ENCODE measurements at regions not wholly inside any gene's neighbourhood (a gene's known extent, or its start where the extent isn't known, plus 50 kb on each side); places are given as distances from the start of the nearest gene placed in this dataset.

DNA sequence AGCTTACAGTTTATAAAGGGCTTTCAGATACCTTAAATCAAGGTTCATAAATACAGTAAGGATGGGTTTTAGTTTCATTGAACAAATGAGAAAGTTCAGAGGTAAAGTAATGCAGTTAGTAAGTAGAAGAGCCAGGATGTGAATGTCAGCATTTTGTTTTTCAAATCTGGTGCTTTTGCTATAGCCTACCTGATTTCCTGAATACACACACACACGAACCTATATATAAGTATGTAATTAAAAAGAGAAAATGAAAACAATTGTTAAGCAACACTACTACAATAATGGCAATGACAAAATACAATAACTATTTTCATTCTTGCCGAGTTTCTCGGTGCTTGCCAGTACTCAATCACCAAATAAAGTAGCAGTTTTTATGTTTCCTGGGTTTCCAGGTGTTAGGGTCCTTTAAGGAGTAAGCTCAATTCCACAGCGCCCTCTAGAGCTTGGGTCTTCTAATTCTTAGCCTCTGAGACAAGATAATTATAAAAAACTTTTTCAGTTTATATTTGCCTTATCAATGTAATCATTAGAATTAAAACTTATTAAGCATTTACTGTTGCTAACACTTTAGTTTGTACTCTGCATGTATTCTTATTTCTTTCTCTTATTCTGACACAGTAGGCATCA, 512.9 kb upstream of the ACVR2A start:
- no peak for FAIRE-seq
- Histone ChIP-seq H2AFZ (ENCODE audit: low read depth, low read length) (no peak overlapping the region), H3K9me3 (ENCODE audit: insufficient read depth, low read depth, low read length) (no peaks in the 10 kb centered on the region), H3K79me2 (ENCODE audit: insufficient read depth, low read length) (no peaks in the 10 kb centered on the region), H3K4me2 (ENCODE audit: low read length) (no peak overlapping the region), H3K27me3 (ENCODE audit: insufficient read depth, low read length) (no peaks in the 10 kb centered on the region), H3K4me3 (ENCODE audit: insufficient read depth, low read depth, low read length) (no peak overlapping the region), H3K36me3 (ENCODE audit: insufficient read depth, low read length) (no peaks in the 10 kb centered on the region), H3K27ac (ENCODE audit: low read depth, low read length) (no peak overlapping the region), H4K20me1 (ENCODE audit: insufficient read depth, low read length) (no peaks in the 10 kb centered on the region), H3K9ac (ENCODE audit: low read length) (no peak overlapping the region), H3K4me1 (ENCODE audit: insufficient read depth, low read length) (no peaks in the 10 kb centered on the region)
- H3K27me3 Mint-ChIP-seq (ENCODE audit: low read depth, unreplicated experiment): no peaks in the 10 kb centered on the region
- DNase-seq (ENCODE audit: low read depth): peak; percentile 14
- TF ChIP-seq, protein P1, sequence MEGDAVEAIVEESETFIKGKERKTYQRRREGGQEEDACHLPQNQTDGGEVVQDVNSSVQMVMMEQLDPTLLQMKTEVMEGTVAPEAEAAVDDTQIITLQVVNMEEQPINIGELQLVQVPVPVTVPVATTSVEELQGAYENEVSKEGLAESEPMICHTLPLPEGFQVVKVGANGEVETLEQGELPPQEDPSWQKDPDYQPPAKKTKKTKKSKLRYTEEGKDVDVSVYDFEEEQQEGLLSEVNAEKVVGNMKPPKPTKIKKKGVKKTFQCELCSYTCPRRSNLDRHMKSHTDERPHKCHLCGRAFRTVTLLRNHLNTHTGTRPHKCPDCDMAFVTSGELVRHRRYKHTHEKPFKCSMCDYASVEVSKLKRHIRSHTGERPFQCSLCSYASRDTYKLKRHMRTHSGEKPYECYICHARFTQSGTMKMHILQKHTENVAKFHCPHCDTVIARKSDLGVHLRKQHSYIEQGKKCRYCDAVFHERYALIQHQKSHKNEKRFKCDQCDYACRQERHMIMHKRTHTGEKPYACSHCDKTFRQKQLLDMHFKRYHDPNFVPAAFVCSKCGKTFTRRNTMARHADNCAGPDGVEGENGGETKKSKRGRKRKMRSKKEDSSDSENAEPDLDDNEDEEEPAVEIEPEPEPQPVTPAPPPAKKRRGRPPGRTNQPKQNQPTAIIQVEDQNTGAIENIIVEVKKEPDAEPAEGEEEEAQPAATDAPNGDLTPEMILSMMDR (IDR thresholded peaks at IDR 0.05; ENCODE audit: insufficient read depth, low read depth, low read length): peak; percentile 41
- TF ChIP-seq EZH2 (IDR thresholded peaks at IDR 0.05; ENCODE audit: insufficient read depth, low read length): no peak
- H3K4me3 Mint-ChIP-seq (ENCODE audit: unreplicated experiment): no peak overlapping the region
- H3K4me1 Mint-ChIP-seq (ENCODE audit: low read depth, unreplicated experiment): no peaks in the 10 kb centered on the region
- H3K27ac Mint-ChIP-seq (ENCODE audit: unreplicated experiment): no peak overlapping the region
- no peaks in the 10 kb centered on the region for H3K36me3 Mint-ChIP-seq (ENCODE audit: low read depth, unreplicated experiment)
- H3K9me3 Mint-ChIP-seq (ENCODE audit: unreplicated experiment): no peaks in the 10 kb centered on the region

DNA sequence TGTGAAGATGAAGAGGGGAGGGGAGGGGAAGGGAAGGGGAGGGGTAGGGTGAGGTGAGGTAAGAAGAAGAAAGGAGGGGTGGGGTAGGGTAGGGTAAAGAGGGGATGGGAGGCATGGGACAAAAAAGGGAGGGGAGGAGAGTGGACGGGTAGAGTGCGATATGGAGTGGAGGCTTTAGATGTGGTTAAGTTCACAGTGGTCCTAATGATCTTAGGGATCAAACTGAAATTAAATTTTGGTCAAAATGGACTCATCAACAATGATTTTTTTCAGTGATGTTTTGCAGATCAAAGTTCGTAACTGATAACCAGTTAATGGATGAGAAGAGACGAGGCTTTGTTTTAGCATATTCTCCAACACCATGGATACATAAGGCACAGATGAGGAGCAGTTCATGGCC, 513.9 kb upstream of the ACVR2A start:
- Histone ChIP-seq H3K4me2 (ENCODE audit: low read length) (no peak overlapping the region), H2AFZ (ENCODE audit: low read depth, low read length) (no peak overlapping the region), H3K9me3 (ENCODE audit: insufficient read depth, low read depth, low read length) (no peaks in the 10 kb centered on the region), H3K27ac (ENCODE audit: low read depth, low read length) (no peak overlapping the region), H3K36me3 (ENCODE audit: insufficient read depth, low read length) (no peaks in the 10 kb centered on the region), H3K4me1 (ENCODE audit: insufficient read depth, low read length) (no peaks in the 10 kb centered on the region), H3K4me3 (ENCODE audit: insufficient read depth, low read depth, low read length) (no peak overlapping the region), H4K20me1 (ENCODE audit: insufficient read depth, low read length) (no peaks in the 10 kb centered on the region), H3K9ac (ENCODE audit: low read length) (no peak overlapping the region), H3K27me3 (ENCODE audit: insufficient read depth, low read length) (no peaks in the 10 kb centered on the region), H3K79me2 (ENCODE audit: insufficient read depth, low read length) (no peaks in the 10 kb centered on the region)
- Mint-ChIP-seq H3K36me3 (ENCODE audit: low read depth, unreplicated experiment) (no peaks in the 10 kb centered on the region), H3K4me1 (ENCODE audit: low read depth, unreplicated experiment) (no peaks in the 10 kb centered on the region), H3K27ac (ENCODE audit: unreplicated experiment) (no peak overlapping the region), H3K9me3 (ENCODE audit: unreplicated experiment) (no peaks in the 10 kb centered on the region), H3K27me3 (ENCODE audit: low read depth, unreplicated experiment) (no peaks in the 10 kb centered on the region), H3K4me3 (ENCODE audit: unreplicated experiment) (no peak overlapping the region)
- no peak for TF ChIP-seq EZH2 (IDR thresholded peaks at IDR 0.05; ENCODE audit: insufficient read depth, low read length)
- TF ChIP-seq, protein P1 (IDR thresholded peaks at IDR 0.05; ENCODE audit: insufficient read depth, low read depth, low read length): no peak
- DNase-seq (ENCODE audit: low read depth) (no peak), FAIRE-seq (no peak)

DNA sequence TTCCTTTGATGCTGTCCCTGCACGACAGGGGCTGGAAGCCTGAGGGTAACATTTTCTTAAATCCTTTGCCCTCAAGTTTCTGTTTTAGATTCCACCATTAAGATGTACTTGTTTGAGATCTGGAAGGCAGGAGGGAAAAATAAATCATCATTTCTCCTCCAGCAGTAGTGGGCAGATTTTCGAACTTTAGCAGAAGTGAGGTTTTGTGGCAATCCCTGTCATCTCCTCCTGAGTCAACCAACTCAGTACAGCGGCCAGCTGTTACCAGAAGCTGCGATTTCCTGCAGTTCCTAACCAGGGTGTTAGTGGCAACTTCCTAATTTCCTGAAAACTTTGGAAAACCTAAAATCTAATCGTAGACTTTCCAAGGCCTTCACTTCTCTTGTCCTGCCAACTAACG, 517.2 kb upstream of the ACVR2A start:
- Histone ChIP-seq H3K27me3 (ENCODE audit: insufficient read depth, low read length) (no peaks in the 10 kb centered on the region), H3K4me1 (ENCODE audit: insufficient read depth, low read length) (no peaks in the 10 kb centered on the region), H3K36me3 (ENCODE audit: insufficient read depth, low read length) (no peaks in the 10 kb centered on the region), H3K4me2 (ENCODE audit: low read length) (no peak overlapping the region), H3K9me3 (ENCODE audit: insufficient read depth, low read depth, low read length) (no peaks in the 10 kb centered on the region), H3K4me3 (ENCODE audit: insufficient read depth, low read depth, low read length) (no peak overlapping the region), H4K20me1 (ENCODE audit: insufficient read depth, low read length) (no peaks in the 10 kb centered on the region), H2AFZ (ENCODE audit: low read depth, low read length) (no peak overlapping the region), H3K79me2 (ENCODE audit: insufficient read depth, low read length) (no peaks in the 10 kb centered on the region), H3K27ac (ENCODE audit: low read depth, low read length) (no peak overlapping the region), H3K9ac (ENCODE audit: low read length) (no peak overlapping the region)
- no peak for TF ChIP-seq EZH2 (IDR thresholded peaks at IDR 0.05; ENCODE audit: insufficient read depth, low read length)
- TF ChIP-seq, protein P1 (IDR thresholded peaks at IDR 0.05; ENCODE audit: insufficient read depth, low read depth, low read length): no peak
- Mint-ChIP-seq H3K36me3 (ENCODE audit: low read depth, unreplicated experiment) (no peaks in the 10 kb centered on the region), H3K4me1 (ENCODE audit: low read depth, unreplicated experiment) (no peaks in the 10 kb centered on the region), H3K4me3 (ENCODE audit: unreplicated experiment) (no peak overlapping the region), H3K27ac (ENCODE audit: unreplicated experiment) (no peak overlapping the region), H3K27me3 (ENCODE audit: low read depth, unreplicated experiment) (no peaks in the 10 kb centered on the region), H3K9me3 (ENCODE audit: unreplicated experiment) (no peaks in the 10 kb centered on the region)
- no peak for DNase-seq (ENCODE audit: low read depth)
- FAIRE-seq: no peak

All from astrocyte (in vitro differentiated cells and primary cell).